Smooth muscle cell (in vitro differentiated cells): ENCODE measurements at regions not wholly inside any gene's neighbourhood (a gene's known extent, or its start where the extent isn't known, plus 50 kb on each side); places are given as distances from the start of the nearest gene placed in this dataset.

Experiments used
- DNase-seq: peaks from one replicate; lab custom pipeline; 2025; ENCODE audit not compliant: unreplicated experiment; lab: John Stamatoyannopoulos, UW
- H2AFZ ChIP-seq: fragments of 200-600 bp; sonication (generic); 2 replicates; pipeline ENCODE4 v1.6.0; 2016; ENCODE audit warnings: antibody characterized with exemption, low read depth, mild to moderate bottlenecking
- H3F3A ChIP-seq: fragments of 200-600 bp; sonication (generic); 2 replicates; pipeline ENCODE4 v1.6.0; 2017; ENCODE audit warnings: antibody characterized with exemption, low read depth
- H3K27ac ChIP-seq: fragments of 200-600 bp; sonication (generic); 2 replicates; pipeline ENCODE4 v1.5.1; 2016; ENCODE audit warnings: low read depth, mild to moderate bottlenecking
- H3K27me3 ChIP-seq: fragments of 200-600 bp; sonication (generic); 2 replicates; pipeline ENCODE4 v1.6.1; 2016; ENCODE audit warnings: low read depth, mild to moderate bottlenecking
- H3K36me3 ChIP-seq: fragments of 200-600 bp; sonication (generic); 2 replicates; pipeline ENCODE4 v1.5.1; 2016; ENCODE audit warnings: low read depth
- H3K4me1 ChIP-seq: fragments of 200-600 bp; sonication (generic); 2 replicates; pipeline ENCODE4 v1.5.1; 2016; ENCODE audit warnings: low read depth
- H3K4me2 ChIP-seq: fragments of 200-600 bp; sonication (generic); 2 replicates; pipeline ENCODE4 v1.6.0; 2016; ENCODE audit warnings: mild to moderate bottlenecking
- H3K4me3 ChIP-seq: fragments of 200-600 bp; sonication (generic); 2 replicates; pipeline ENCODE4 v1.5.1; 2016; ENCODE audit warnings: mild to moderate bottlenecking
- H3K79me2 ChIP-seq: fragments of 200-600 bp; sonication (generic); 2 replicates; pipeline ENCODE4 v1.6.0; 2016; ENCODE audit warnings: low read depth, mild to moderate bottlenecking
- H3K9ac ChIP-seq: fragments of 200-600 bp; sonication (generic); 2 replicates; pipeline ENCODE4 v1.6.0; 2016; ENCODE audit warnings: low read depth
- H3K9me3 ChIP-seq: fragments of 200-600 bp; sonication (generic); replicated peaks from 2 replicates; pipeline ENCODE4 v1.5.1; 2016; ENCODE audit warnings: low read depth
- H4K20me1 ChIP-seq: fragments of 200-600 bp; sonication (generic); 2 replicates; pipeline ENCODE4 v1.6.0; 2016; ENCODE audit warnings: low read depth
- WGBS: methylation state at CpG from one replicate; pipeline ENCODE4 v1.1.7; 2016; ENCODE audit warnings: low lambda C conversion rate; 5-methylcytosine and 5-hydroxymethylcytosine counted together
- TF ChIP-seq, protein P1 (sequence below): fragments of 200-600 bp; sonication (generic); IDR thresholded peaks from 2 replicates; pipeline ENCODE4 v1.5.1; 2017; ENCODE audit warnings: borderline replicate concordance, mild to moderate bottlenecking, antibody characterized with exemption; ENCODE audit not compliant: insufficient read depth, poor library complexity, severe bottlenecking

DNA sequence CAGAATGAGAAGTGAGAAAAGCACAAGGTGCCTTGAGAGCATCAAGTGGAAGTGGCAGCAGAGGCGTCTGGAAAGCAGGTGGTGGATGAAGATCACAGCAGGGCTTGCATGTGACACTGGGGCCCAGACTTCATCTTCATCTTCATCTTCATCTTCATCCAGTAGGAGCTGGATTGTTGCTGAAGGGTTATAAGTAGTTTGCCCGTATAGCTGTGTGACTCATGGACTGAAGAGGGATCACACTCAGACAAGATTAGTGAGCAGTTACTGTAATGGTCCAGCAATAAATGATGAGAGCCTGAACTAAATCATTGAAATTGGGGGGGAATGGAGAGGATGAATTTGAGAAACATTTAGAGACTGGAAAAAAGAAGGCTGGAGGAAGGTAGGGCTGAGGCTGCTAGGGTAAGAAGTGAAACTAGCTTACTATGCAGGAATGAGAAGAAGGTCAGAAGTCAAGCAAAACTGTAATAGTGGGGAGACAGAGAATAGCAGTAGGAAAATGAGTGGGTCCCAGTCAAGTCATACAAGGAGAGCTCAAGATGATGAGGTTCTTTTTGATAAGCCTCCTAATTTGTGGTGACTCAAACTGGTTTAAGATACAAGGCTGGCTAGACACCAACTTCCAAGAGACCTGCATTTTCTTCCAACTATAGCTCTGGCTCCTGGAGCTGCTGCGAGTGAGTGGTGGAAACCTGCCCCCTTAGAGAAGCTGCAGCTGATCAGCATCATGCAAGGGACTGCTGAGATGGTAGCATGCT is 92.3 kb upstream of the BEND6 start:
- TF ChIP-seq, protein P1, sequence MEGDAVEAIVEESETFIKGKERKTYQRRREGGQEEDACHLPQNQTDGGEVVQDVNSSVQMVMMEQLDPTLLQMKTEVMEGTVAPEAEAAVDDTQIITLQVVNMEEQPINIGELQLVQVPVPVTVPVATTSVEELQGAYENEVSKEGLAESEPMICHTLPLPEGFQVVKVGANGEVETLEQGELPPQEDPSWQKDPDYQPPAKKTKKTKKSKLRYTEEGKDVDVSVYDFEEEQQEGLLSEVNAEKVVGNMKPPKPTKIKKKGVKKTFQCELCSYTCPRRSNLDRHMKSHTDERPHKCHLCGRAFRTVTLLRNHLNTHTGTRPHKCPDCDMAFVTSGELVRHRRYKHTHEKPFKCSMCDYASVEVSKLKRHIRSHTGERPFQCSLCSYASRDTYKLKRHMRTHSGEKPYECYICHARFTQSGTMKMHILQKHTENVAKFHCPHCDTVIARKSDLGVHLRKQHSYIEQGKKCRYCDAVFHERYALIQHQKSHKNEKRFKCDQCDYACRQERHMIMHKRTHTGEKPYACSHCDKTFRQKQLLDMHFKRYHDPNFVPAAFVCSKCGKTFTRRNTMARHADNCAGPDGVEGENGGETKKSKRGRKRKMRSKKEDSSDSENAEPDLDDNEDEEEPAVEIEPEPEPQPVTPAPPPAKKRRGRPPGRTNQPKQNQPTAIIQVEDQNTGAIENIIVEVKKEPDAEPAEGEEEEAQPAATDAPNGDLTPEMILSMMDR, result no peak
- H3K9ac ChIP-seq, result no peak overlapping the region
- H3K9me3 ChIP-seq, result no peaks in the 10 kb centered on the region
- peaks cover 19% of the 10 kb centered on the region for H3K4me1 ChIP-seq
- H3K4me3 ChIP-seq, result no peak overlapping the region
- H4K20me1 ChIP-seq, result no peaks in the 10 kb centered on the region
- WGBS, result 57% methylated on average over 3 of the region's 3 CpGs
- H3K27ac ChIP-seq, result peak overlapping the region; percentile 80
- no peaks in the 10 kb centered on the region for H3K79me2 ChIP-seq
- H3K27me3 ChIP-seq, result no peaks in the 10 kb centered on the region
- no peak overlapping the region for H2AFZ ChIP-seq
- peaks cover 8% of the 10 kb centered on the region for H3F3A ChIP-seq
- no peak for DNase-seq
- H3K36me3 ChIP-seq, result no peaks in the 10 kb centered on the region
- peak overlapping the region; percentile 34 for H3K4me2 ChIP-seq

DNA sequence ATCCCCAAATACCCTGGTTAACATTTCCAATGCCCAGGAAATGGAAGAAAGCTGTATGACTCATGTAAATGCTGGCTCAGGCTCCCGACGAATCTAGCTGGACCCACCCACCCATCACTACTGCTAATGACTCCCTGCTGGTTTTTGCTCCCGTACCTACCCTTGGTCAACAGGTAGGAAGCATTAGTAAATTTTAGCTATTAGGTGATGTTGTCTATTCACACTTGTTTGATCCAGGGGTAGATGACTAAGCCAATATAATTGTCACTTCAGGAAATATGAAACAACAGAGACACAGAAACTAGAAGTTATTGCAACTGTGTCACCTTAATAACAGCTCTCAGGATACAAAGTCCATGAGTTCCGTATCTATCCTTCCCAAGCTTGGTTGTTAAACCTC is 94.4 kb upstream of the BEND6 start:
- H2AFZ ChIP-seq, result no peak overlapping the region
- no peak overlapping the region for H3K9ac ChIP-seq
- no peak overlapping the region for H3K4me3 ChIP-seq
- DNase-seq, result no peak
- peaks cover 24% of the 10 kb centered on the region for H3K4me1 ChIP-seq
- no peak overlapping the region for H3K27ac ChIP-seq
- no peaks in the 10 kb centered on the region for H3K27me3 ChIP-seq
- no peaks in the 10 kb centered on the region for H4K20me1 ChIP-seq
- H3K9me3 ChIP-seq, result no peaks in the 10 kb centered on the region
- peaks cover 8% of the 10 kb centered on the region for H3F3A ChIP-seq
- WGBS, result 28% methylated on average over 4 of the region's 4 CpGs
- H3K4me2 ChIP-seq, result no peak overlapping the region
- TF ChIP-seq, protein P1, result no peak
- no peaks in the 10 kb centered on the region for H3K36me3 ChIP-seq
- no peaks in the 10 kb centered on the region for H3K79me2 ChIP-seq

DNA sequence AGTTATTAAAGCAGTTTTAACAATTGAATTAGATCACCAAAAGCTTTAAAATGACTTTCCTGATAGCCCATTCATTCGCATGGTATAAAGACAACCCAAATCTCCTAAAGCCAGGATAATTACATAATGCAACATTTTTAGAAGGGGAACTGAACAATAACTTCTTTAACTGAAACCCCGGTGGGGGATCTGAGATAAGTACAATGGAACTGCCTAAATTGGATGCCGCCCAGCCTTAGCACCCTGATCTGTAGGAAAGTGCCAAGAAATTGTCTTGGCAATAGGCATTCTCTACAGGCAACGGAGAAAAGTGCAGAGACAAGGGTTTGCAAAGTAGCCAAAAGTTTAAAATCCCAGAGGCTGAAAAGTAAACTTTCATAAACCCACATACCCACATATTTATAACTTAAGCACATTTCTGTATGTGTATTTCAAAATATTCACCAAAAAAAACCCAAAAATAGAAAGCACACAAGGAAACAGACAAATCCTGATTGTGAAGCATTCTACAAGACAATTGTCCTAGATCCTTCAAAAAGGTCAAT is 98.8 kb upstream of the BEND6 start:
- WGBS, result 87% methylated on average over 4 of the region's 4 CpGs
- Histone ChIP-seq H3K9me3 (no peaks in the 10 kb centered on the region), H2AFZ (no peak overlapping the region), H4K20me1 (no peaks in the 10 kb centered on the region), H3F3A (no peaks in the 10 kb centered on the region), H3K27ac (no peak overlapping the region), H3K4me1 (peaks cover 40% of the 10 kb centered on the region), H3K79me2 (no peaks in the 10 kb centered on the region), H3K4me2 (no peak overlapping the region), H3K27me3 (no peaks in the 10 kb centered on the region), H3K4me3 (no peak overlapping the region), H3K36me3 (no peaks in the 10 kb centered on the region), H3K9ac (no peak overlapping the region)
- TF ChIP-seq, protein P1, result no peak
- DNase-seq, result no peak

DNA sequence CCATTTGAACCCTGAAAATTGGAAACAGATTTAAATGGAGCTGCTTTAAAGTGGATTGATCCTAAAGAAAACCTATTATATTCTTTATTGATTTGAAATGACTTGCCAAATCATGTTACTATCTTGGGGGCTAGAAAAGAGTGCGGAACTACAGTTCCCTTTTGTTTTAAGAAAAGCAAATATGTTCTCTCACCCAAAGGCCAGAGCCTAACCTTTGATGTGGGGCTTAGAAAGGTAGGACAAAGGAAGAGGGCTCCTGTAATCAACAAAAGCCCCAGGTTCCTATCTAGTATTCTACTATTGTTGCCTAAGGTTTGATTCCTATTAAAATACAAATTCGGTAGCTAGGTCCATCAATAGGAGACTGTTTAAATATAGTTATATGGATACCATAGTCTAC is 100.8 kb upstream of the BEND6 start:
- Histone ChIP-seq H2AFZ (no peak overlapping the region), H3K27me3 (no peaks in the 10 kb centered on the region), H3K79me2 (no peaks in the 10 kb centered on the region), H3K4me1 (peaks cover 43% of the 10 kb centered on the region), H3K4me3 (no peak overlapping the region), H4K20me1 (no peaks in the 10 kb centered on the region), H3K27ac (no peak overlapping the region), H3K4me2 (no peak overlapping the region), H3K9me3 (no peaks in the 10 kb centered on the region), H3K36me3 (no peaks in the 10 kb centered on the region), H3K9ac (no peak overlapping the region), H3F3A (peaks cover 4% of the 10 kb centered on the region)
- DNase-seq, result no peak
- 90% methylated on average over 2 of the region's 2 CpGs for WGBS
- TF ChIP-seq, protein P1, result no peak
